ENCODE measurements at regions not wholly inside any gene's neighbourhood (a gene's known extent, or its start where the extent isn't known, plus 50 kb on each side); places are given as distances from the start of the nearest gene placed in this dataset.

DNA sequence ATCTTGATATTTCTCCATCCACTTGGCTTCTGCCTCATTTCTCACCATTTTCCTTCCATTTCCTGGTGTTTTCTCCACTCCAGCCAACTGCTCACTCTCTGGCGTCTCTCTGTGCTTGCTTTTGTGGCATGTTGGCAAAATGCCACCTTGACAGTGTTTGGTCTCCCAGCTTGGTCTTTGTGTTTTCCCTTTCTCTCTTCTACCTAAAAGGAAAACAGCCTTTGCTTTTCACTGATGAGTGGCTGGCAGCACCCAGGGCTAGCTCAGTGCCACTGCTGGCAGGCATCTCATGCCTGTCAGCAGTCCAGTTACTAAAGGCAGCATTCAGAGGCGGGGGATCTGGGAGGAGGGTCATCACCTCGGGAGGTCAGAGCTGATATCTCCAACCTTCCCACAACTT, 55.3 kb upstream of the DSCAM start:
- TF ChIP-seq, protein P1, sequence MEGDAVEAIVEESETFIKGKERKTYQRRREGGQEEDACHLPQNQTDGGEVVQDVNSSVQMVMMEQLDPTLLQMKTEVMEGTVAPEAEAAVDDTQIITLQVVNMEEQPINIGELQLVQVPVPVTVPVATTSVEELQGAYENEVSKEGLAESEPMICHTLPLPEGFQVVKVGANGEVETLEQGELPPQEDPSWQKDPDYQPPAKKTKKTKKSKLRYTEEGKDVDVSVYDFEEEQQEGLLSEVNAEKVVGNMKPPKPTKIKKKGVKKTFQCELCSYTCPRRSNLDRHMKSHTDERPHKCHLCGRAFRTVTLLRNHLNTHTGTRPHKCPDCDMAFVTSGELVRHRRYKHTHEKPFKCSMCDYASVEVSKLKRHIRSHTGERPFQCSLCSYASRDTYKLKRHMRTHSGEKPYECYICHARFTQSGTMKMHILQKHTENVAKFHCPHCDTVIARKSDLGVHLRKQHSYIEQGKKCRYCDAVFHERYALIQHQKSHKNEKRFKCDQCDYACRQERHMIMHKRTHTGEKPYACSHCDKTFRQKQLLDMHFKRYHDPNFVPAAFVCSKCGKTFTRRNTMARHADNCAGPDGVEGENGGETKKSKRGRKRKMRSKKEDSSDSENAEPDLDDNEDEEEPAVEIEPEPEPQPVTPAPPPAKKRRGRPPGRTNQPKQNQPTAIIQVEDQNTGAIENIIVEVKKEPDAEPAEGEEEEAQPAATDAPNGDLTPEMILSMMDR (conservative IDR thresholded peaks at IDR 0.05; ENCODE audit: low read length): no peak
- no peak for TF ChIP-seq EZH2phosphoT487 (IDR thresholded peaks at IDR 0.05; ENCODE audit: borderline replicate concordance)
